ENCODE measurements at regions not wholly inside any gene's neighbourhood (a gene's known extent, or its start where the extent isn't known, plus 50 kb on each side); places are given as distances from the start of the nearest gene placed in this dataset.
"Not testable (repeated sequence)": the region's sequence is repeated elsewhere in the genome, so short reads cannot be mapped to it uniquely, and the experiment has no call there.

- DNase-seq (ENCODE audit: low read depth in 3 of 3), result no peak
Observed at GRCh38 chr14:53743371-53743770, 213.3 kb downstream of the BMP4 start.

GRCh38 chr14:53742233-53742620, 214.4 kb downstream of the BMP4 start:
- no peak for DNase-seq (ENCODE audit: low read depth in 3 of 3)

DNA sequence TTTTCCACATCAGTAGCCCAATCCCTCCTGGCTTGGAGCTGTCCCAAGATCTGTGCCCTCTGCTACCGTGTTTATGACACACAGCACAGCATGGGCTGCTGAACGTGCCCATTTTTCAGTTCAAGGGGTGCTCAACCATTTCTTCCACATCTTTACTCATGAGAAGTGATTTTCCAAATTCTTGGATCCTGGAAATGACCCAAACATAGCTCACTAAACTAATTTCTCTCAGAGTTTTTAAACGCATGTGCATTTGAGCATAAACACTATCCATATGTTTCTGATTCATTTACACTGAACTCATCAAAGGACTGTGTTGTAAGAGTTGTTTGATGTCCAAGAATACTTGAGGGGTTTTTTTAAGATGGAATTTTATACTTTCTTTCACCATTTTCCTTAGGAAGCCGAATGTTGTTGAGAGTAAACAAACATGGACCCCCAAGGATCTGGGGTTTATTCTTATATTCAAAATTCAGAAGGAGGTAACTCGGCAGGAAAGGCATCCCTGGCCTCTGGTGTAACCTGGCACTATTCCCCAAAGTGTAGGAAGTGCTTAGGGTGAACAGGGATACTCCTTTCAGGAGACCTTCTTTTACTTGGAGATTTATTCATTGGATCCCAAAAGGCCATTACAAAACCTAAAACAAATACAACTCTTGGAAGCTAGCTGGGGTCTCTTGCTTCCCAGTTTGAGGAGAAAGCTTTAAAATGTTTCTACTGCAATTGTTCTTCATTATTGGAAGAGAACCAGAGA, 215.0 kb downstream of the BMP4 start:
- no peak for DNase-seq (ENCODE audit: low read depth in 3 of 3)

DNA sequence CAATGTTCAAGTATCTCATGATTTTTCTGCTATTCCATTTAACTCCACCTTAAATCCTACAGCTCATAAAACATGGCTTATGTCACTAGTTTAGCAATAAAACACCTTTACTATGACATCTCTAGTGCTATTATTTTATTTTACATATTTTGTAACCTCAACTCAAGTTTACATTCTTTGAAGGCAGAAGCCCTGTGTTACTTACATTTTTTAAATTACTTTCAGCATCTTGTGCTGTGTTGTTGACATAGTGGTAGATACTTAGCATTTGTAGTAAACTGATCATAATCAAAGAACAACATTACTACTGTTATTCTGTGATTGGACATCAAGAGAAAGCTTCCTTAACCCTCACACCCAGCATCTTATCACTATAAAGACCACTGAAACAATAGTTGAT, 216.1 kb downstream of the BMP4 start:
- DNase-seq (ENCODE audit: low read depth in 3 of 3), result no peak

DNA sequence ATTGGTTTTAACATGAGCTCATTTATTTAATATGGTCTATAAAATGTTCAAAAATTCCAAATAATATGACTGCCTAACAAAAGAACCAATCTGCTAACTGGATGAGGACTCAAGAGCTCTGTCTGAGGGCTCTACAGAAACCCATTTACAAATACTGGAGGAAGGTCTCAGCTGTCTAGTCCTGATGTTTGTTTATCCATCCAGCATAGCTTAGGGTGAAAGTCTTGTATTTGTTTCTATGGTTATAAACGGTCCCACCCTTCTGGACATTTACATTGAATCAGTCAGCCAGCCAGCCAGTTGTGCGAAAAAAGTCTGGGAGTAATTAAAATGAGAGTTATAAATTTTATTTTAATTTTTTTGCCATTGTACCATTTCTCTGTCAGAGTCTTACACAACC, 220.7 kb downstream of the BMP4 start:
- no peak for DNase-seq (ENCODE audit: low read depth in 3 of 3)

- DNase-seq (ENCODE audit: low read depth in 3 of 3), result no peak
Observed at GRCh38 chr14:53723221-53723620, 233.4 kb downstream of the BMP4 start.

GRCh38 chr14:53719536-53719935, 237.1 kb downstream of the BMP4 start:
- no peak for DNase-seq (ENCODE audit: low read depth in 3 of 3)

- DNase-seq (ENCODE audit: low read depth in 3 of 3), result no peak
Observed at GRCh38 chr14:53716578-53716977, 240.0 kb downstream of the BMP4 start.

DNA sequence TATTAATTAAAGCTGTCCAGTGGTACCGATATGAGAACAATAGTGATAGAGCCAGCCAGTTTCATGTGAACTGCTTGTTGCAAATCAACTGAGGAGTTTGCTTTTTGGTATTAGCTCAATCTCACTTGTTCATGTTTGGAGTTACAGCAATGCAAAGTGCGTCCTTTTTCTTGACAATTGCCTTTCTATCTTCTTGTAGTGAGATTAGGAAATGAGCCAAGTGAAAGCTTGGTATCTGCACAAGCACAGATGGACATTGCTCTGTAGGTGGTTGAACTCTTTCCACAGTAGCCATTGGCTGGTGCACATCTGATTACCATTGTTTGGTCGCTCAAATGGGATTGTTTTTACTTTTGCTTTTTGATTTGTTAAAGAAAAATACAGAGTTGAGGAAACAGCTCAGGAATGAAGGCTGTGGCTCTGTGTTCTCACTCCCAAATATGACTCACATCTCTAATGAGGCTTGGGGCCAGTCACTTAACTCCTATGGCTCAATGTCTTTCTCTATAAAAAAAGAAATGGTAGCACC, 241.4 kb downstream of the BMP4 start:
- DNase-seq (ENCODE audit: low read depth in 3 of 3), result no peak

GRCh38 chr14:53714495-53715192, 242.0 kb downstream of the BMP4 start:
- no peak for DNase-seq (ENCODE audit: low read depth in 3 of 3)

DNA sequence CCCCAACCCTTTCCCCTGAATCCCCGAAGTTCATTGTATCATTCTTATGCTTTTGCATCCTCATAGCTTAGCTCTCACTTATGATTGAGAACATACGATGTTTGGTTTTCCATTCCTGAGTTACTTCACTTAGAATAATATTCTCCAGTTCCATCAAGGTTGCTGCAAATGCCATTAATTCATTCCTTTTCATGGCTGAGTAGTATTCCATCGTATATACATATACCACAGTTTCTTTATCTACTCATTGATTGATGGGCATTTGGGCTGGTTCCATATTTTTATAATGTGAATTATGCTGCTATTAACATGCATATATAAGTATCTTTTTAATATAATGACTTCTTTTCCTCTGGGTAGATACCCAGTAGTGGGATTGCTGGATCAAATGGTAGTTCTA, 243.7 kb downstream of the BMP4 start:
- not testable (repeated sequence) for DNase-seq (ENCODE audit: low read depth in 3 of 3)

GRCh38 chr14:53711205-53711604, 245.4 kb downstream of the BMP4 start:
- DNase-seq (ENCODE audit: low read depth in 3 of 3), result no peak

DNA sequence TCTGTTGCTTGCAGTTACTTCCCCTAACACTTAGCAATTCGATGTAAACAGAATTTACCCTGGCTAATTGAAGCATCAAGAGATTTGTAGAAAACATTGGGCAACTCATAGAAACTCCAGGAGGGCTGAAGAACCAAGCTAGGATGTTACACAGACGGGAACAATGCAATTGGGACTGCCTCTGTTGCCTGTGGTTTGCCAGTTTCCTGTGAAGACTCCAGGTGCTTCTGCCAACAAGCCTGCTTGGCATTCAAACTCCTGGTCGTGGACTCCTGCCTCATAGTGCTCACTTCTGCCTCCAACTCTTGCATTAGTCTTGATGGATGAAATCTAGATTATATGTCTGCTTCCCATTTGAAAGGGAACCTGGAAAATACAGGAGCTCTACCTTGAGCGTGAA, 246.0 kb downstream of the BMP4 start:
- DNase-seq (ENCODE audit: low read depth in 3 of 3), result no peak

GRCh38 chr14:53709381-53709780, 247.2 kb downstream of the BMP4 start:
- no peak for DNase-seq (ENCODE audit: low read depth in 3 of 3)

- no peak for DNase-seq (ENCODE audit: low read depth in 3 of 3)
Observed at GRCh38 chr14:53703457-53703856, 253.2 kb downstream of the BMP4 start.

- DNase-seq (ENCODE audit: low read depth in 3 of 3), result no peak
Observed at GRCh38 chr14:53701108-53701875, 255.3 kb downstream of the BMP4 start.

DNA sequence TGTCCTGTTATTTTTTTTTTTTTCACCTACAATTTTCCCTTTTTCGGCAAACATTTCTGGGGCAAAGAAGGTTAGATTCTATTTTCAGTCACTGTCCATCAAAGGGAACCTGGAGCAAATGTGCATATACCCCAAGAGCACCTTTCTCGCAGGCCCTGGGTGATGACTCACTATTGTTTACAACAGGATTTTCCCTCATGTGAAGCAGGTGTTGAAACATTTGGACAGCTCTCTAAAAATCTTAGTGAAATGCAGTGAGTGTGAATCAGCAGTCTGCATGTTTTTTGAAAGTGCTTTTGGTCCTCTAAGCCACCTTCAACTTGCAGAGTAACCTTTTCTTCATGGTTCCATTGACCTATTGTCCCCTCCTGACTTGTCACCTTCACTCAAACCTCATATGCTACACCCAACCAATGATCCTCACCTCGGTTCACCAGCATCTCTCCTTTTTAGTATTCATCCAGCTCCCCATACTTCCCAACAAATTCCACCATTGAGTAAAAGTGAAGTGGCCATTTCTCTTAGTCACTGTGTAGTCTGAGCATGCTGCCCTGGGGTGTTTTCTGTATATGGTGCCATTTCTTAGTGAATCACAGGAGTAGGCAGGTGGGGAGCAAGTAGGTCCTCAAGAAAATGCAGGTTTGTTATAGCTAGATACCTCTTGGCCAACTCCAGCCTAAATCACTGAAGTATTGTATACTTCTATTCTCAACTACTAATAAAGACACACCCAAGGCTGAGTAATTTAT, 260.2 kb downstream of the BMP4 start:
- DNase-seq (ENCODE audit: low read depth in 3 of 3), result no peak

GRCh38 chr14:53695692-53696214, 260.9 kb downstream of the BMP4 start:
- no peak for DNase-seq (ENCODE audit: low read depth in 3 of 3)

- no peak for DNase-seq (ENCODE audit: low read depth in 3 of 3)
Observed at GRCh38 chr14:53692885-53693284, 263.7 kb downstream of the BMP4 start.

GRCh38 chr14:53692451-53692850, 264.2 kb downstream of the BMP4 start:
- DNase-seq (ENCODE audit: low read depth in 3 of 3), result no peak

- no peak for DNase-seq (ENCODE audit: low read depth in 3 of 3)
Observed at GRCh38 chr14:53683229-53683628, 273.4 kb downstream of the BMP4 start.

GRCh38 chr14:53672526-53672925, 284.1 kb downstream of the BMP4 start:
- DNase-seq (ENCODE audit: low read depth in 3 of 3), result no peak

Data from stimulated activated CD4-positive, alpha-beta T cell treated with anti-CD3 and anti-CD28 coated beads, TNF-alpha, amount 100 ng/mL, for 48 hours (primary cell).